HEK293 (cell line): ENCODE measurements at regions not wholly inside any gene's neighbourhood (a gene's known extent, or its start where the extent isn't known, plus 50 kb on each side); places are given as distances from the start of the nearest gene placed in this dataset.

Experiments used
- CTCF ChIA-PET: fragments of 350-600 bp; formaldehyde crosslinking; extraction: SDS; loops from one replicate; lab custom pipeline; 2021; ENCODE audit warnings: antibody characterized with exemption; lab: Yijun Ruan, JAX
- POLR2A ChIA-PET: fragments of 300-600 bp; formaldehyde crosslinking; extraction: SDS; loops from one replicate; lab custom pipeline; 2020; ENCODE audit warnings: antibody characterized with exemption, inconsistent platforms; lab: Yijun Ruan, JAX
- H3K27ac ChIP-seq: fragments of 200-500 bp; sonication (Bioruptor generic); 2 replicates; pipeline ENCODE4 v1.5.1; 2014; ENCODE audit warnings: low read depth, low read length, control low read depth, inconsistent platforms; ENCODE audit errors: extremely low read depth
- H3K36me3 ChIP-seq, 2 experiments: fragments of 200-500 bp in 1 of 2; sonication (Bioruptor generic) in 1 of 2; 1 replicate in 1 of 2; 2 replicates in 1 of 2; pipeline ENCODE4 v1.5.1; 2014 to 2017; ENCODE audit warnings: inconsistent platforms in 2 of 2, low read length in 2 of 2; ENCODE audit not compliant: control insufficient read depth in 2 of 2, insufficient read depth in 1 of 2
- H3K4me1 ChIP-seq: fragments of 200-500 bp; sonication (Bioruptor generic); 2 replicates; pipeline ENCODE4 v1.5.1; 2014; ENCODE audit warnings: mild to moderate bottlenecking, low read length, inconsistent platforms; ENCODE audit not compliant: control insufficient read depth, insufficient read depth
- H3K4me3 ChIP-seq: 2 replicates; pipeline ENCODE4 v1.5.1; 2011; ENCODE audit warnings: low read depth, mild to moderate bottlenecking, control low read depth, low read length, moderate library complexity
- H3K9me3 ChIP-seq: fragments of 200-500 bp; sonication (Bioruptor generic); 2 replicates; pipeline ENCODE4 v1.5.1; 2014; ENCODE audit warnings: low read depth, low read length, inconsistent platforms; ENCODE audit not compliant: control insufficient read depth, insufficient read depth
- GFI1B ChIP-seq: fragments of 450-650 bp; formaldehyde crosslinking; IDR thresholded peaks from 2 replicates; pipeline ENCODE4 v1.5.1; 2016; ENCODE audit warnings: missing biosample characterization, missing genetic modification characterization
- HOXC10 ChIP-seq: sonication (generic); formaldehyde crosslinking; IDR thresholded peaks from 2 replicates; pipeline ENCODE4 v1.8.1; 2023; ENCODE audit warnings: mild to moderate bottlenecking, missing genetic modification reagents
- OVOL3 ChIP-seq: fragments of 450-650 bp; formaldehyde crosslinking; IDR thresholded peaks from 2 replicates; pipeline ENCODE4 v1.5.1; 2016; ENCODE audit warnings: missing biosample characterization, missing genetic modification characterization
- RBAK ChIP-seq: fragments of 450-650 bp; formaldehyde crosslinking; IDR thresholded peaks from 2 replicates; pipeline ENCODE4 v1.5.1; 2016; ENCODE audit warnings: missing biosample characterization, missing genetic modification characterization
- SP7 ChIP-seq: fragments of 450-650 bp; formaldehyde crosslinking; IDR thresholded peaks from 2 replicates; pipeline ENCODE4 v1.5.1; 2016; ENCODE audit warnings: missing biosample characterization, missing genetic modification characterization
- TCF7L2 ChIP-seq: IDR thresholded peaks from 2 replicates; pipeline ENCODE4 v1.6.1; 2011; ENCODE audit warnings: low read depth, mild to moderate bottlenecking, inconsistent platforms, low read length, moderate library complexity, borderline replicate concordance
- ZBTB11 ChIP-seq: fragments of 450-650 bp; formaldehyde crosslinking; conservative IDR thresholded peaks from 2 replicates; pipeline ENCODE4 v1.5.1; 2016; ENCODE audit warnings: low read depth, missing biosample characterization, missing genetic modification characterization
- ZBTB17 ChIP-seq: fragments of 450-650 bp; formaldehyde crosslinking; IDR thresholded peaks from 2 replicates; pipeline ENCODE4 v1.5.1; 2016; ENCODE audit warnings: missing biosample characterization, missing genetic modification characterization
- ZNF10 ChIP-seq: fragments of 450-650 bp; formaldehyde crosslinking; IDR thresholded peaks from 2 replicates; pipeline ENCODE4 v1.5.1; 2017; ENCODE audit warnings: missing biosample characterization, missing genetic modification characterization
- ZNF114 ChIP-seq: fragments of 450-650 bp; formaldehyde crosslinking; IDR thresholded peaks from 2 replicates; pipeline ENCODE4 v1.5.0; 2017; ENCODE audit warnings: missing biosample characterization, missing genetic modification characterization
- ZNF2 ChIP-seq: fragments of 450-650 bp; formaldehyde crosslinking; IDR thresholded peaks from 2 replicates; pipeline ENCODE4 v1.5.1; 2016; ENCODE audit warnings: missing biosample characterization, missing genetic modification characterization
- ZNF350 ChIP-seq: fragments of 450-650 bp; formaldehyde crosslinking; IDR thresholded peaks from 2 replicates; pipeline ENCODE4 v1.5.0; 2017; ENCODE audit warnings: missing biosample characterization, mild to moderate bottlenecking, missing genetic modification characterization
- ZNF518A ChIP-seq: fragments of 450-650 bp; formaldehyde crosslinking; conservative IDR thresholded peaks from 2 replicates; pipeline ENCODE4 v1.5.1; 2016; ENCODE audit warnings: low read depth, missing biosample characterization, missing genetic modification characterization
- ZNF544 ChIP-seq: fragments of 450-650 bp; formaldehyde crosslinking; IDR thresholded peaks from 2 replicates; pipeline ENCODE4 v1.5.0; 2017; ENCODE audit warnings: missing biosample characterization, missing genetic modification characterization
- ZNF600 ChIP-seq: fragments of 450-650 bp; formaldehyde crosslinking; IDR thresholded peaks from 2 replicates; pipeline ENCODE4 v1.5.1; 2016; ENCODE audit warnings: missing biosample characterization, missing genetic modification characterization
- ZNF610 ChIP-seq: fragments of 450-650 bp; formaldehyde crosslinking; IDR thresholded peaks from 2 replicates; pipeline ENCODE4 v1.5.1; 2016; ENCODE audit warnings: missing biosample characterization, missing genetic modification characterization, borderline replicate concordance
- ZNF623 ChIP-seq: fragments of 450-650 bp; formaldehyde crosslinking; IDR thresholded peaks from 2 replicates; pipeline ENCODE4 v1.5.1; 2016; ENCODE audit warnings: missing biosample characterization, missing genetic modification characterization
- ZNF629 ChIP-seq: fragments of 450-650 bp; formaldehyde crosslinking; IDR thresholded peaks from 2 replicates; pipeline ENCODE4 v1.5.1; 2017; ENCODE audit warnings: missing biosample characterization, missing genetic modification characterization
- ZNF654 ChIP-seq: fragments of 450-650 bp; formaldehyde crosslinking; IDR thresholded peaks from 2 replicates; pipeline ENCODE4 v1.5.1; 2016; ENCODE audit warnings: low read depth, missing biosample characterization, missing genetic modification characterization
- ZNF670 ChIP-seq: fragments of 450-650 bp; formaldehyde crosslinking; IDR thresholded peaks from 2 replicates; pipeline ENCODE4 v1.5.1; 2016; ENCODE audit warnings: missing biosample characterization, missing genetic modification characterization, low read depth
- ZNF785 ChIP-seq: fragments of 450-650 bp; formaldehyde crosslinking; IDR thresholded peaks from 2 replicates; pipeline ENCODE4 v1.5.1; 2016; ENCODE audit warnings: missing biosample characterization, missing genetic modification characterization
- ZNF843 ChIP-seq: fragments of 450-650 bp; formaldehyde crosslinking; IDR thresholded peaks from 2 replicates; pipeline ENCODE4 v1.5.1; 2016; ENCODE audit warnings: missing biosample characterization, missing genetic modification characterization
- TF ChIP-seq, protein P1 (sequence below): fragments of 450-650 bp; formaldehyde crosslinking; IDR thresholded peaks from 2 replicates; pipeline ENCODE4 v1.5.1; 2016; ENCODE audit warnings: missing biosample characterization, missing genetic modification characterization, borderline replicate concordance

- ChIA-PET CTCF (no interaction called here), POLR2A (no interaction called here)
- Histone ChIP-seq H3K4me3 (no peak overlapping the region), H3K9me3 (no peaks in the 10 kb centered on the region), H3K4me1 (peaks cover 8% of the 10 kb centered on the region), H3K36me3 (no peaks in the 10 kb centered on the region), H3K27ac (no peak overlapping the region)
- TF ChIP-seq OVOL3 (tag by site-specific recombination) (no peak), GFI1B (tag by site-specific recombination) (no peak), ZNF843 (tag by site-specific recombination) (no peak), TCF7L2 (no peak), ZNF623 (no peak), ZNF610 (tag by site-specific recombination) (no peak), ZNF629 (tag by site-specific recombination) (no peak), ZNF654 (tag by site-specific recombination) (no peak), ZNF350 (tag by site-specific recombination) (no peak)
- TF ChIP-seq, protein P1, sequence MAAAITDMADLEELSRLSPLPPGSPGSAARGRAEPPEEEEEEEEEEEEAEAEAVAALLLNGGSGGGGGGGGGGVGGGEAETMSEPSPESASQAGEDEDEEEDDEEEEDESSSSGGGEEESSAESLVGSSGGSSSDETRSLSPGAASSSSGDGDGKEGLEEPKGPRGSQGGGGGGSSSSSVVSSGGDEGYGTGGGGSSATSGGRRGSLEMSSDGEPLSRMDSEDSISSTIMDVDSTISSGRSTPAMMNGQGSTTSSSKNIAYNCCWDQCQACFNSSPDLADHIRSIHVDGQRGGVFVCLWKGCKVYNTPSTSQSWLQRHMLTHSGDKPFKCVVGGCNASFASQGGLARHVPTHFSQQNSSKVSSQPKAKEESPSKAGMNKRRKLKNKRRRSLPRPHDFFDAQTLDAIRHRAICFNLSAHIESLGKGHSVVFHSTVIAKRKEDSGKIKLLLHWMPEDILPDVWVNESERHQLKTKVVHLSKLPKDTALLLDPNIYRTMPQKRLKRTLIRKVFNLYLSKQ (tag by site-specific recombination), result no peak
Measured at GRCh38 chr1:56377431-56377830, 201.9 kb downstream of the PLPP3 start.

DNA sequence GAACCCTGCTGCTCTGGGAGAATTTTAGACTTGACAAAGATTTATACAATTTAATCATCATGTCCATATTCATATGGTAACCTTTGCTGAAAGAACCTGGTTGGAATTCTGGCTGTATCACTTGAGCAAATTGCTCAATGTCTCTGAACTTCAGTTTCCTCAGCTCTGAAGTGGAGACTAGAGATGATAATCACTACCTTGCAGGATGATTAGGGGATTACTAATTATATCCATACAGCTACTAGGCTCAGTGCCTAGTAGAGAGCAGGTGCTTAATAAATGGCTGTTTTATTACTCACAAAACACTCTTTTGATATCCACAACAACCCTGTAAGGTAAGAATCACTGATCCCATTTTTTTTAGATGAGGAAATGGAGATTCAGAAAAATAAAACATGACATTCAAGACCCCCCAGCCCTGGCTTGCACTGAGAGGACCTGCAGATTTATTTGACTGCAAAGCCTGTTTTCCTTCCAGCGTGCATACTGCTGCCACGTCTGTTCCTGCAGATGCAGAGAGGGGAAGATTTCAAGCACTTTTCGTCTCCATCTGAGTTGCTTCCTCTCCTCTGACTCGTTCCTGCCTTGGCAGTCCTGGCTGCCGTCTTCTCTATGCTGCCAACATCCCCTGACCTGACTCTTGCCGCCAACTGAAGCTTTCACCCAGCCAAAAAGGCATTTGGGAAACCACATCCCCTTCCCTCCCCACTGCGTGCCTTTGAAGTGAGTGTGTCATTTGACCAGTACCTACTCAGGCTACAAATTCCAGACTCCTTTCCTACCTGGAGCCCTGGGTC lies 203.0 kb downstream of the PLPP3 start:
- POLR2A ChIA-PET, result no interaction called here
- Histone ChIP-seq H3K27ac (no peak overlapping the region), H3K9me3 (no peaks in the 10 kb centered on the region), H3K36me3 (no peaks in the 10 kb centered on the region), H3K4me3 (no peak overlapping the region)
- CTCF ChIA-PET, result no interaction called here
- TF ChIP-seq ZNF2 (no peak), ZNF785 (no peak), ZNF600 (tag by site-specific recombination) (0 out of 2 replicates have a peak, but pooled peaks have one; percentile 51), ZBTB17 (peak; percentile 69), SP7 (peak; percentile 82)
- TF ChIP-seq, all 188 proteins: peak for 3
- H3K4me1 ChIP-seq, result peaks cover 8% of the 10 kb centered on the region

- H3K4me1 ChIP-seq, result peaks cover 8% of the 10 kb centered on the region
- no peak overlapping the region for H3K27ac ChIP-seq
- POLR2A ChIA-PET, result no interaction called here
- CTCF ChIA-PET, result no interaction called here
- no peaks in the 10 kb centered on the region for H3K9me3 ChIP-seq
- H3K36me3 ChIP-seq, result no peaks in the 10 kb centered on the region
- H3K4me3 ChIP-seq, result no peak overlapping the region
- TF ChIP-seq RBAK (tag by site-specific recombination) (no peak), ZNF10 (tag by site-specific recombination) (no peak), ZNF670 (tag by site-specific recombination) (no peak), ZNF518A (no peak), HOXC10 (CRISPR knock-in tag) (no peak), ZBTB11 (tag by site-specific recombination) (no peak), ZNF114 (tag by site-specific recombination) (no peak), ZNF544 (tag by site-specific recombination) (no peak)
Measured at GRCh38 chr1:56375326-56375804, 204.0 kb downstream of the PLPP3 start.
